KMS-11 (cell line): ENCODE measurements at regions not wholly inside any gene's neighbourhood (a gene's known extent, or its start where the extent isn't known, plus 50 kb on each side); places are given as distances from the start of the nearest gene placed in this dataset.
A peak's percentile ranks its signal among the peaks of the same experiment; 100 is the strongest.

Source experiments
- H2AFZ ChIP-seq: fragments of 200-600 bp; sonication (generic); 2 replicates; pipeline ENCODE4 v1.6.1; 2016; ENCODE audit warnings: antibody characterized with exemption, mixed run types, low read depth
- H3K27ac ChIP-seq: fragments of 200-600 bp; sonication (generic); 2 replicates; pipeline ENCODE4 v1.6.1; 2016; ENCODE audit warnings: mild to moderate bottlenecking, mixed run types
- H3K27me3 ChIP-seq: fragments of 200-600 bp; sonication (generic); 2 replicates; pipeline ENCODE4 v1.6.1; 2017; ENCODE audit warnings: mild to moderate bottlenecking, low read depth, mixed run types, moderate library complexity; ENCODE audit not compliant: insufficient read depth
- H3K36me3 ChIP-seq: fragments of 200-600 bp; sonication (generic); 2 replicates; pipeline ENCODE4 v1.6.1; 2017; ENCODE audit warnings: mild to moderate bottlenecking, mixed run types; ENCODE audit not compliant: insufficient read depth
- H3K4me1 ChIP-seq: fragments of 200-600 bp; sonication (generic); 2 replicates; pipeline ENCODE4 v1.6.1; 2016; ENCODE audit warnings: mild to moderate bottlenecking, low read depth, mixed run types; ENCODE audit not compliant: poor library complexity, severe bottlenecking
- H3K4me2 ChIP-seq: fragments of 200-600 bp; sonication (generic); 2 replicates; pipeline ENCODE4 v1.7.0; 2016; ENCODE audit warnings: mild to moderate bottlenecking, mixed run types
- H3K4me3 ChIP-seq: fragments of 200-600 bp; sonication (generic); IDR thresholded peaks from 2 replicates; pipeline ENCODE4 v1.6.1; 2017; ENCODE audit warnings: low read depth, low read length, mixed read lengths; ENCODE audit not compliant: insufficient read depth
- H3K79me2 ChIP-seq: fragments of 200-600 bp; sonication (generic); 2 replicates; pipeline ENCODE4 v1.6.1; 2016; ENCODE audit warnings: low read depth, mixed run types; ENCODE audit not compliant: insufficient read depth
- H3K9ac ChIP-seq: fragments of 200-600 bp; sonication (generic); 2 replicates; pipeline ENCODE4 v1.6.1; 2016; ENCODE audit warnings: mild to moderate bottlenecking, mixed run types
- H4K20me1 ChIP-seq: fragments of 200-600 bp; sonication (generic); 2 replicates; pipeline ENCODE4 v1.6.1; 2016; ENCODE audit warnings: mild to moderate bottlenecking, mixed run types; ENCODE audit not compliant: insufficient read depth
- TF ChIP-seq, protein P1 (sequence below): fragments of 200-600 bp; sonication (generic); conservative IDR thresholded peaks from 2 replicates; pipeline ENCODE4 v1.6.1; 2017; ENCODE audit warnings: low read depth, mild to moderate bottlenecking, antibody characterized with exemption, low read length, moderate library complexity, mixed read lengths

DNA sequence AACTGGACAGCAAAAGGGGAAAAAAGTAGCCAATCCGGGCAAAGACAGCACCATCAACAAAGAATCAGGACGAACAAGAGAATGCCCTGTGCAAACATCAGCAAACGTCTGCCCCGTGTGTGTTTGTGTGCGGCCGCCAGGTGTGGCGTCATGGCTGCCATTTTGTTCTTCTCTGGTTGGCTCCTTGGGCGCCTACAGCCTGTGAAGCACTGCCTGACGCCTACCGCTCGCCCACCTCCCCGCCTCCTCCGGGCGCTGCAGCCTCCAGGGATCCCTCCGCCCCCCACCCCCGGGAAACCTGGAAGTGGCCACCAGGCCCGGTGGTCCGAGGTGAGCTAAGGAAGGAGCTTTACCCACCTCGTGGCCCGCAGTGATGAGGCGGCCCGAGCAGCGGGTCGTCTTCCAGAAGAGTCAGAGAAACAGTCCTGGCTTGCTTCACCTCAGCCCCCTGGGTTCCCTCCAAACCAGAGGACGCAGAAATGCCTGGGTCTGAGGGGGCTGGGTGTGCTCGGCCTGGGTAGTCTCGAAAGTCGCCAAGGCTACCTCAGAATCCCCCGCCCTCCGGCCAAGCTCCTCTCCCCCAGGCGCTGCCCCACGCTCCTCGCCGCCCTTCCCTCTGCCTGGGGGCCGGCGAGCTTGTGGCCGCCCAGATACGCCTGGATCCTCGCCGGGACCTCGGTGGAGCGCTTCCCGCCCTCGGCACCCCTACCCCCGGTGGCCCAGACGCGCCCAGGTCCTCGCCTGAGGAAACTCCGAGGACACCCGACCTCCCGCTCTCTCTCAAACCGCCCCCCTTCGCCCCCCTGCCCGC lies 61.8 kb upstream of the IL6 start:
- H3K4me3 ChIP-seq, result no peak overlapping the region
- no peaks in the 10 kb centered on the region for H3K79me2 ChIP-seq
- TF ChIP-seq, protein P1, sequence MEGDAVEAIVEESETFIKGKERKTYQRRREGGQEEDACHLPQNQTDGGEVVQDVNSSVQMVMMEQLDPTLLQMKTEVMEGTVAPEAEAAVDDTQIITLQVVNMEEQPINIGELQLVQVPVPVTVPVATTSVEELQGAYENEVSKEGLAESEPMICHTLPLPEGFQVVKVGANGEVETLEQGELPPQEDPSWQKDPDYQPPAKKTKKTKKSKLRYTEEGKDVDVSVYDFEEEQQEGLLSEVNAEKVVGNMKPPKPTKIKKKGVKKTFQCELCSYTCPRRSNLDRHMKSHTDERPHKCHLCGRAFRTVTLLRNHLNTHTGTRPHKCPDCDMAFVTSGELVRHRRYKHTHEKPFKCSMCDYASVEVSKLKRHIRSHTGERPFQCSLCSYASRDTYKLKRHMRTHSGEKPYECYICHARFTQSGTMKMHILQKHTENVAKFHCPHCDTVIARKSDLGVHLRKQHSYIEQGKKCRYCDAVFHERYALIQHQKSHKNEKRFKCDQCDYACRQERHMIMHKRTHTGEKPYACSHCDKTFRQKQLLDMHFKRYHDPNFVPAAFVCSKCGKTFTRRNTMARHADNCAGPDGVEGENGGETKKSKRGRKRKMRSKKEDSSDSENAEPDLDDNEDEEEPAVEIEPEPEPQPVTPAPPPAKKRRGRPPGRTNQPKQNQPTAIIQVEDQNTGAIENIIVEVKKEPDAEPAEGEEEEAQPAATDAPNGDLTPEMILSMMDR, result no peak
- H2AFZ ChIP-seq, result no peak overlapping the region
- H3K9ac ChIP-seq, result no peak overlapping the region
- no peak overlapping the region for H3K27ac ChIP-seq
- H4K20me1 ChIP-seq, result no peaks in the 10 kb centered on the region
- H3K36me3 ChIP-seq, result no peaks in the 10 kb centered on the region
- no peaks in the 10 kb centered on the region for H3K27me3 ChIP-seq
- H3K4me2 ChIP-seq, result no peak overlapping the region
- peaks cover 29% of the 10 kb centered on the region for H3K4me1 ChIP-seq

DNA sequence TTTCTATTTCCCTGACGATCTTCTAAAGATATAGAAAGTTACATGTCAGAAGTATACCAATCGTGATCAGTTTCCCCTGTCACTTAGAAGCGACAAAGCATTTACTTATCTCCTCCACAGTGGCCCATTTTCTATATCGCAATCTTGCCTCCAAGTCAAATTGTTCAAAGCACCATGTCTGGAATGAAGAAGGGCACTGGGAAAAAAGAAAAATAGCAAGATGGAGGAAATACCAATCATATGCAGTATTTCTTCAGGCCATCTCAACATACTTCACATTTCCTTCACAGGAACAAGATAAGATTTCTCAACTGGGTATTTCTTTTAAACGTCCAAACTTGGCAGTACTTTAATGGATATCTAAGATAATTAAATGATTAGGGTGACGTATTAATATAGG lies 63.3 kb upstream of the IL6 start:
- Histone ChIP-seq H3K4me1 (peaks cover 26% of the 10 kb centered on the region), H4K20me1 (no peaks in the 10 kb centered on the region), H3K4me3 (no peak overlapping the region), H3K27ac (no peak overlapping the region), H3K9ac (no peak overlapping the region), H3K4me2 (no peak overlapping the region), H3K36me3 (no peaks in the 10 kb centered on the region), H3K79me2 (no peaks in the 10 kb centered on the region), H3K27me3 (no peaks in the 10 kb centered on the region), H2AFZ (no peak overlapping the region)
- TF ChIP-seq, protein P1, result no peak

DNA sequence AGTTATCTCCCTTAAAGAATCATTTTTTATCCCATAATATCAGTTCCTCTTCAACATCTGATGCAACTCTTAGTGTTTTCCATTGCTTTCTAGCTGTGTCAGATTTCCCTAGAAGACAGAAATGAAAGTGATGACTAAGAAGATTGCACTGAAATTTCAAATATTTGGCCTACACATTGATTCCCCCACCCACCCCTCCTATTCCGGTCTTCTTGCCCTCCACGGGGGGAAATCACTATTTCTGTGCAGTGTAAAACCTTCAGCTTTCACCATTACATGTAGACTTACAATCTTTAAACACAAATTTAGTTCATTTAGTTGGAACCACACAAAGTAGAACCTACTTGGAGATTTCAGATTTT lies 63.7 kb upstream of the IL6 start:
- H3K79me2 ChIP-seq, result no peaks in the 10 kb centered on the region
- no peak overlapping the region for H3K4me3 ChIP-seq
- no peak overlapping the region for H2AFZ ChIP-seq
- H3K27me3 ChIP-seq, result no peaks in the 10 kb centered on the region
- TF ChIP-seq, protein P1, result no peak
- H3K9ac ChIP-seq, result no peak overlapping the region
- no peaks in the 10 kb centered on the region for H3K36me3 ChIP-seq
- no peaks in the 10 kb centered on the region for H4K20me1 ChIP-seq
- peaks cover 26% of the 10 kb centered on the region for H3K4me1 ChIP-seq
- peak overlapping the region; percentile 14; the same call in 1 of the 2 replicates for H3K4me2 ChIP-seq
- H3K27ac ChIP-seq, result no peak overlapping the region

DNA sequence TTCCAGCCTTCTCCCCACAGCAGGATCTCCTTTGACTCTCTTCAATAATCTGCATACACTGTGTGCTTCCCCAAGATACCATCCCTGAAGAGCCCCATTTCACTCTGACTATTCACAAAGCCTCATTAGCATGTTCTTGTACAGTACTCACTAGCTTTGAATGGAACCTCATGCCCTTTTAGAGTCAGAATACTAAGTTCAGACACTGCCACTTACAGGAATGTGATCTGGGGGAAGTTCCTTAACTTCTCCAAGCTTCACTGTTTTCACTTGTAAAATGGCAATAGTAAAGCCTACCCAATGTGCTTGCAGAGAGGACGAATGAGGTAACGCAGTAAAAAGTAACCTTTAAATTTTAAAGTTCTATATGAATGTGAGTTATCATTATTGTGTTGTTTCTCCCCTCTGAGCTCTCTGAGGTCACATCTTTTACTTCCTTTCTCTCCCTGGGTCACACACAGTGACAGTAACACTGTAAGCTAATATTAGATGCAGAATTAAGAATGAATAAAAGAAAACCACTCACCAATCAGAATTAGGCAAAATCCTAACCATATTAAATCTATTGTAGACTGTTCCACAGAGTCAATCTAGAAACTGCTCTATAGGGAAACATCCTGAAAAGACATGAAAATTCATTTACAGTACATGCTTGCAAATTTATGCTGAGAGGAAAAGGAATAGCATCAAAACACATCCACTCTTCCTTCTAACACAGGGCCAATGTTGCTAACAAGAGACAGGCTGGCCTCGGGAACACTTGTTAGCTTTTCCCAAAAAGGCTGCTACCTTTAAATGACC lies 64.2 kb upstream of the IL6 start:
- no peak overlapping the region for H3K27ac ChIP-seq
- TF ChIP-seq, protein P1, result no peak
- no peak overlapping the region for H3K9ac ChIP-seq
- H3K4me2 ChIP-seq, result peak overlapping the region; percentile 14; the same call in 1 of the 2 replicates
- no peaks in the 10 kb centered on the region for H4K20me1 ChIP-seq
- no peak overlapping the region for H3K4me3 ChIP-seq
- H2AFZ ChIP-seq, result no peak overlapping the region
- no peaks in the 10 kb centered on the region for H3K79me2 ChIP-seq
- H3K4me1 ChIP-seq, result peaks cover 26% of the 10 kb centered on the region
- H3K36me3 ChIP-seq, result no peaks in the 10 kb centered on the region
- H3K27me3 ChIP-seq, result no peaks in the 10 kb centered on the region
